Mesothelial cell of epicardium (in vitro differentiated cells): ENCODE measurements at regions not wholly inside any gene's neighbourhood (a gene's known extent, or its start where the extent isn't known, plus 50 kb on each side); places are given as distances from the start of the nearest gene placed in this dataset.

Experiments
- DNase-seq, 2 experiments: peaks; one replicate each; pipeline ENCODE4 v3.0.0; 2021; ENCODE audit warnings: low spot score in 2 of 2; ENCODE audit not compliant: unreplicated experiment in 2 of 2
- H3K27ac Mint-ChIP-seq: 2 replicates; pipeline ENCODE4 v1.8.0; 2021; ENCODE audit warnings: mixed read lengths
- H3K27me3 Mint-ChIP-seq: 2 replicates; pipeline ENCODE4 v1.8.0; 2021; ENCODE audit warnings: low read depth, mixed read lengths
- H3K36me3 Mint-ChIP-seq: 2 replicates; pipeline ENCODE4 v1.8.0; 2021; ENCODE audit warnings: mixed read lengths
- H3K4me1 Mint-ChIP-seq: 2 replicates; pipeline ENCODE4 v1.8.0; 2021; ENCODE audit warnings: mixed read lengths
- H3K4me3 Mint-ChIP-seq: 2 replicates; pipeline ENCODE4 v1.8.0; 2021; ENCODE audit warnings: mild to moderate bottlenecking, moderate library complexity, mixed read lengths
- H3K9me3 Mint-ChIP-seq: 2 replicates; pipeline ENCODE4 v1.8.0; 2021; ENCODE audit warnings: mixed read lengths
- TF ChIP-seq, protein P1 (sequence below): fragments of 200-600 bp; sonication (generic); IDR thresholded peaks from one replicate; pipeline ENCODE4 v1.5.0; 2021; ENCODE audit warnings: antibody characterized with exemption; ENCODE audit not compliant: unreplicated experiment

DNA sequence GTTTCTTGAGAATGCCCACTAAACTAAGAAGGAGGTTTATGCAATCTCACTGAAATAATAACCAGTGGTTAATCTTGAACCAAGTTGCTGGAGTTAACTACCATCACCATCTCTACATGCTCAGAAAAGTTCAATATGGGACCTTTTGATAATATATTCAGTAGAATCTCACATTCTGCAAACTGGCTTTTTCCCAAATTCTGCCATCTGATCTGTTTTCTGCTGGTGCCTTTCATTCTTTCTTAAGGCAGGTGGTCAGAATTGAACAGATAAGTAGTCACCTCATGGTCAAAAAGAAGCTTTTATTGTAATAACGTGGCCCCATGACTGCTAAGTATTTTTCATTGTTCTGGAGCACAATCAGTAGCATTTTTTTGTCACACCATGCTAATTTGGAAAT, 229.0 kb upstream of the GK2 start:
- Mint-ChIP-seq H3K4me1 (peaks cover 8% of the 10 kb centered on the region), H3K9me3 (no peaks in the 10 kb centered on the region), H3K4me3 (no peak overlapping the region), H3K27ac (no peak overlapping the region), H3K36me3 (no peaks in the 10 kb centered on the region), H3K27me3 (no peaks in the 10 kb centered on the region)
- TF ChIP-seq, protein P1, sequence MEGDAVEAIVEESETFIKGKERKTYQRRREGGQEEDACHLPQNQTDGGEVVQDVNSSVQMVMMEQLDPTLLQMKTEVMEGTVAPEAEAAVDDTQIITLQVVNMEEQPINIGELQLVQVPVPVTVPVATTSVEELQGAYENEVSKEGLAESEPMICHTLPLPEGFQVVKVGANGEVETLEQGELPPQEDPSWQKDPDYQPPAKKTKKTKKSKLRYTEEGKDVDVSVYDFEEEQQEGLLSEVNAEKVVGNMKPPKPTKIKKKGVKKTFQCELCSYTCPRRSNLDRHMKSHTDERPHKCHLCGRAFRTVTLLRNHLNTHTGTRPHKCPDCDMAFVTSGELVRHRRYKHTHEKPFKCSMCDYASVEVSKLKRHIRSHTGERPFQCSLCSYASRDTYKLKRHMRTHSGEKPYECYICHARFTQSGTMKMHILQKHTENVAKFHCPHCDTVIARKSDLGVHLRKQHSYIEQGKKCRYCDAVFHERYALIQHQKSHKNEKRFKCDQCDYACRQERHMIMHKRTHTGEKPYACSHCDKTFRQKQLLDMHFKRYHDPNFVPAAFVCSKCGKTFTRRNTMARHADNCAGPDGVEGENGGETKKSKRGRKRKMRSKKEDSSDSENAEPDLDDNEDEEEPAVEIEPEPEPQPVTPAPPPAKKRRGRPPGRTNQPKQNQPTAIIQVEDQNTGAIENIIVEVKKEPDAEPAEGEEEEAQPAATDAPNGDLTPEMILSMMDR, result no peak
- DNase-seq, result no peak

DNA sequence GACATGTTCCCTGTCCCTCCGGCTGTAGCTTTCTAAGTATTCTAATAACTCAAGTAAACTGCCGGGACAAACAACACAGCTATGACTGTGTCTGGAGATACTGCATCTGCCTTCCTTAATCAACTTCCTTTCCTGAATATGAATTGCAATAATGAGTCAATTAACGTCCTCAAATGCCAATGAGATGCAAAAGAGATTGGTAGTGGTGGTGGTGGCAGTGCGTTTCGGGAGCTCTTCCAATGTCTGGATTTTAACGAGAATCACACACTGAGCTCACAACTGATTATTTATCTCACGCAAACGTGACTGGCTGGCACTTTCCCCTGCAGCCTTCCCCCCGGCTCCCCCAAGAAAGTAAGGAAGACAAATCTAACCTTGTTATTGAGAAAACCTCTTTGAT, 226.1 kb upstream of the GK2 start:
- Mint-ChIP-seq H3K27me3 (no peaks in the 10 kb centered on the region), H3K9me3 (no peaks in the 10 kb centered on the region), H3K36me3 (no peaks in the 10 kb centered on the region), H3K27ac (no peak overlapping the region), H3K4me1 (peaks cover 10% of the 10 kb centered on the region), H3K4me3 (no peak overlapping the region)
- TF ChIP-seq, protein P1, result no peak
- DNase-seq, result no peak

GRCh38 chr4:79632114-79632513, 224.1 kb upstream of the GK2 start:
- H3K27ac Mint-ChIP-seq, result no peak overlapping the region

DNA sequence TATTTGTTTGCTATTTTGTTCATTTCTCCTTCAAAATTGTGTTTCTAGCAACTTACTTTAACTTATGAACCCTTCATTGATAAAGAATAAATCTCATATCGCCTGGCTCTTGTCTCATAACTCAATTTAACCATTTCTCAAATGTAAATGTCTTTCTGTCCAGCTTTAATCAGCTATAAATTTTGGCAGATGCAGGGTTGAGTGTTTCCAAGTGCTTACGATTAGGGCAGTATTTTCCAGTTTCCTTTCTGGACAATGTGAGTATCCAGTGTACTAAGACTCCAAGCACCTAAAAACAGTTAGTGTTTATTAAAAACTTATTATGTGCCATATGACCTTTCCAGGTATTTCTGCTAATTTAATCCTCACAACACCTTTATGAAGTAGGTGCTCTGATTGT, 218.6 kb upstream of the GK2 start:
- Mint-ChIP-seq H3K4me3 (no peak overlapping the region), H3K27me3 (no peaks in the 10 kb centered on the region), H3K4me1 (peaks cover 17% of the 10 kb centered on the region), H3K27ac (no peak overlapping the region), H3K9me3 (no peaks in the 10 kb centered on the region), H3K36me3 (no peaks in the 10 kb centered on the region)
- DNase-seq, result no peak
- TF ChIP-seq, protein P1, result no peak

More at GRCh38 chr4:79632114-79632513, 224.1 kb upstream of the GK2 start:
- Mint-ChIP-seq H3K27me3 (no peaks in the 10 kb centered on the region), H3K4me3 (no peak overlapping the region), H3K36me3 (no peaks in the 10 kb centered on the region), H3K4me1 (peaks cover 10% of the 10 kb centered on the region), H3K9me3 (no peaks in the 10 kb centered on the region)
- TF ChIP-seq, protein P1, result no peak
- DNase-seq, result no peak

DNA sequence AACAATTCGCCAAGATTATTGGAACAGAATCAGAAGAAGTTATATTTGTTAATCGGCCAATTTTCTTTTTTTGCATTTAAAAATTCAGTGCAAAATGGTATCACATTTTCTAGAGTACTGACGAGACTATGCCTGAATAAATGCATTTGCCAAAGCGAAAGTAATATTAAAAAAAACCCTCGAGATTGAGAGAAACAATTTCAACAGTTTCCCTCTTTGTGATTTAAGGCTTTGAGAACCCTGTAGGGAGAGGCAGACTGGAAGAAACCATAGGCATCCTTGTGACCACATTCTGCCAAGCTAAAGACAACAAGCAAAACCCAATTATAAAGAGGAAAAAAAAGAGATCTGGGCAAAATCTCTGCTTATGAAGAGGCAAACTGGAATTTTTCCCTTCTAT, 218.1 kb upstream of the GK2 start:
- H3K9me3 Mint-ChIP-seq, result no peaks in the 10 kb centered on the region
- peaks cover 17% of the 10 kb centered on the region for H3K4me1 Mint-ChIP-seq
- no peaks in the 10 kb centered on the region for H3K27me3 Mint-ChIP-seq
- H3K27ac Mint-ChIP-seq, result no peak overlapping the region
- no peaks in the 10 kb centered on the region for H3K36me3 Mint-ChIP-seq
- DNase-seq, result no peak
- TF ChIP-seq, protein P1, result no peak
- H3K4me3 Mint-ChIP-seq, result no peak overlapping the region

GRCh38 chr4:79625361-79625760, 217.3 kb upstream of the GK2 start:
- peaks cover 4% of the 10 kb centered on the region for H3K9me3 Mint-ChIP-seq
- H3K27me3 Mint-ChIP-seq, result no peaks in the 10 kb centered on the region
- H3K4me3 Mint-ChIP-seq, result no peak overlapping the region
- H3K27ac Mint-ChIP-seq, result no peak overlapping the region
- TF ChIP-seq, protein P1, result no peak
- DNase-seq, result no peak
- no peaks in the 10 kb centered on the region for H3K36me3 Mint-ChIP-seq
- H3K4me1 Mint-ChIP-seq, result peaks cover 15% of the 10 kb centered on the region
